Activated T-cell treated with anti-CD3 and anti-CD28 coated beads, Interleukin-2, amount 50 U/mL, for 72 hours (primary cell): ENCODE measurements at regions not wholly inside any gene's neighbourhood (a gene's known extent, or its start where the extent isn't known, plus 50 kb on each side); places are given as distances from the start of the nearest gene placed in this dataset.

Experiments
- ATAC-seq, 2 donors: fragments of 150-1000 bp; cut with Tn5 transposase; replicated peaks in 1 of 2; 2 replicates each; pipeline ENCODE4 v1.10.0; 2021; ENCODE audit warnings: moderate library complexity in 2 of 2, mild to moderate bottlenecking in 1 of 2
- DNase-seq, 2 donors: peaks; one replicate each; pipeline ENCODE4 v3.0.0; 2021 to 2022; ENCODE audit warnings: mixed read lengths in 1 of 2
- H3K27ac Mint-ChIP-seq: one replicate; pipeline ENCODE4 v1.8.0; 2022; ENCODE audit warnings: mild to moderate bottlenecking, moderate library complexity, mixed read lengths
- H3K27me3 Mint-ChIP-seq: one replicate; pipeline ENCODE4 v1.8.0; 2022; ENCODE audit warnings: low read depth, mixed read lengths
- H3K36me3 Mint-ChIP-seq, 2 donors: one replicate each; pipeline ENCODE4 v1.8.0; 2022; ENCODE audit warnings: mixed read lengths in 2 of 2, mild to moderate bottlenecking in 1 of 2; ENCODE audit not compliant: insufficient read depth in 2 of 2
- H3K4me1 Mint-ChIP-seq: one replicate; pipeline ENCODE4 v1.8.0; 2022; ENCODE audit warnings: low read depth, mixed read lengths
- H3K4me3 Mint-ChIP-seq, 2 donors: one replicate each; pipeline ENCODE4 v1.8.0; 2022; ENCODE audit warnings: mild to moderate bottlenecking in 2 of 2, mixed read lengths in 2 of 2, moderate library complexity in 2 of 2
- H3K9me3 Mint-ChIP-seq, 2 donors: one replicate each; pipeline ENCODE4 v1.8.0; 2022; ENCODE audit warnings: mixed read lengths in 2 of 2

GRCh38 chr18:42586601-42587000, 528.9 kb downstream of the RIT2 start:
- no peak overlapping the region for H3K27ac Mint-ChIP-seq
- ATAC-seq, result no peak
- no peaks in the 10 kb centered on the region for H3K27me3 Mint-ChIP-seq
- H3K36me3 Mint-ChIP-seq, result no peaks in the 10 kb centered on the region
- no peak overlapping the region for H3K4me3 Mint-ChIP-seq
- DNase-seq, result no peak
- H3K4me1 Mint-ChIP-seq, result no peaks in the 10 kb centered on the region
- H3K9me3 Mint-ChIP-seq, result peaks cover 6 to 15% of the 10 kb centered on the region in 2 donors

- H3K4me1 Mint-ChIP-seq, result no peaks in the 10 kb centered on the region
- ATAC-seq, result no peak
- no peaks in the 10 kb centered on the region for H3K27me3 Mint-ChIP-seq
- H3K27ac Mint-ChIP-seq, result no peak overlapping the region
- H3K4me3 Mint-ChIP-seq, result no peak overlapping the region
- H3K9me3 Mint-ChIP-seq, result peaks cover 4 to 13% of the 10 kb centered on the region in 2 donors
- H3K36me3 Mint-ChIP-seq, result no peaks in the 10 kb centered on the region
- DNase-seq, result no peak
Observed at GRCh38 chr18:42588786-42589185, 526.7 kb downstream of the RIT2 start.

GRCh38 chr18:42604820-42605219, 510.7 kb downstream of the RIT2 start:
- no peaks in the 10 kb centered on the region for H3K4me1 Mint-ChIP-seq
- DNase-seq (no peak), ATAC-seq (no peak)
- H3K27ac Mint-ChIP-seq, result no peak overlapping the region
- H3K9me3 Mint-ChIP-seq, result peaks cover 4 to 6% of the 10 kb centered on the region in 2 donors
- no peak overlapping the region for H3K4me3 Mint-ChIP-seq
- H3K36me3 Mint-ChIP-seq, result no peaks in the 10 kb centered on the region
- H3K27me3 Mint-ChIP-seq, result no peaks in the 10 kb centered on the region

GRCh38 chr18:42606886-42607495, 508.5 kb downstream of the RIT2 start:
- H3K36me3 Mint-ChIP-seq, result no peaks in the 10 kb centered on the region

GRCh38 chr18:42611134-42611533, 504.4 kb downstream of the RIT2 start:
- Mint-ChIP-seq H3K4me1 (no peaks in the 10 kb centered on the region), H3K9me3 (peaks cover 8 to 9% of the 10 kb centered on the region in 2 donors), H3K4me3 (no peak overlapping the region), H3K27me3 (no peaks in the 10 kb centered on the region), H3K36me3 (no peaks in the 10 kb centered on the region), H3K27ac (no peak overlapping the region)
- DNase-seq (no peak), ATAC-seq (no peak)

More at GRCh38 chr18:42606886-42607495, 508.5 kb downstream of the RIT2 start:
- no peak for ATAC-seq
- no peak overlapping the region for H3K27ac Mint-ChIP-seq
- H3K4me1 Mint-ChIP-seq, result no peaks in the 10 kb centered on the region
- H3K9me3 Mint-ChIP-seq, result peaks cover 4 to 6% of the 10 kb centered on the region in 2 donors
- H3K27me3 Mint-ChIP-seq, result no peaks in the 10 kb centered on the region
- no peak for DNase-seq
- H3K4me3 Mint-ChIP-seq, result no peak overlapping the region

- Mint-ChIP-seq H3K27ac (no peak overlapping the region), H3K27me3 (no peaks in the 10 kb centered on the region), H3K4me3 (no peak overlapping the region), H3K36me3 (no peaks in the 10 kb centered on the region), H3K9me3 (peaks cover 4 to 8% of the 10 kb centered on the region in 2 donors), H3K4me1 (no peaks in the 10 kb centered on the region)
- ATAC-seq (no peak), DNase-seq (no peak)
Observed at GRCh38 chr18:42614619-42615293, 500.7 kb downstream of the RIT2 start.

- Mint-ChIP-seq H3K27ac (no peak overlapping the region), H3K9me3 (peaks cover 4 to 8% of the 10 kb centered on the region in 2 donors), H3K36me3 (no peaks in the 10 kb centered on the region), H3K4me1 (no peaks in the 10 kb centered on the region), H3K27me3 (no peaks in the 10 kb centered on the region), H3K4me3 (no peak overlapping the region)
- DNase-seq, result no peak
- no peak for ATAC-seq
Observed at GRCh38 chr18:42617221-42617620, 498.3 kb downstream of the RIT2 start.

GRCh38 chr18:42619771-42620170, 495.7 kb downstream of the RIT2 start:
- peaks cover 5 to 8% of the 10 kb centered on the region in 2 donors for H3K9me3 Mint-ChIP-seq
- H3K27ac Mint-ChIP-seq, result no peak overlapping the region
- no peak overlapping the region for H3K4me3 Mint-ChIP-seq
- H3K4me1 Mint-ChIP-seq, result no peaks in the 10 kb centered on the region
- DNase-seq (no peak), ATAC-seq (no peak)
- no peaks in the 10 kb centered on the region for H3K27me3 Mint-ChIP-seq
- H3K36me3 Mint-ChIP-seq, result no peaks in the 10 kb centered on the region

- Mint-ChIP-seq H3K27ac (no peak overlapping the region), H3K4me3 (no peak overlapping the region), H3K36me3 (no peaks in the 10 kb centered on the region), H3K27me3 (no peaks in the 10 kb centered on the region), H3K9me3 (peaks cover 6 to 8% of the 10 kb centered on the region in 2 donors), H3K4me1 (no peaks in the 10 kb centered on the region)
- ATAC-seq (no peak), DNase-seq (no peak)
Observed at GRCh38 chr18:42620657-42621056, 494.8 kb downstream of the RIT2 start.

- Mint-ChIP-seq H3K9me3 (peaks cover 5 to 10% of the 10 kb centered on the region in 2 donors), H3K36me3 (no peaks in the 10 kb centered on the region), H3K27ac (no peak overlapping the region), H3K27me3 (no peaks in the 10 kb centered on the region), H3K4me1 (no peaks in the 10 kb centered on the region), H3K4me3 (no peak overlapping the region)
- DNase-seq (no peak), ATAC-seq (no peak)
Observed at GRCh38 chr18:42623935-42624334, 491.6 kb downstream of the RIT2 start.

GRCh38 chr18:42632801-42633200, 482.7 kb downstream of the RIT2 start:
- Mint-ChIP-seq H3K4me1 (no peaks in the 10 kb centered on the region), H3K27ac (no peak overlapping the region), H3K36me3 (peaks cover 0 to 1% of the 10 kb centered on the region in 2 donors), H3K4me3 (no peak overlapping the region), H3K9me3 (peaks cover 2 to 9% of the 10 kb centered on the region in 2 donors), H3K27me3 (no peaks in the 10 kb centered on the region)
- DNase-seq (no peak), ATAC-seq (no peak)

GRCh38 chr18:42635378-42636048, 480.0 kb downstream of the RIT2 start:
- no peaks in the 10 kb centered on the region for H3K4me1 Mint-ChIP-seq
- peaks cover 2 to 8% of the 10 kb centered on the region in 2 donors for H3K9me3 Mint-ChIP-seq
- H3K36me3 Mint-ChIP-seq, result no peaks in the 10 kb centered on the region
- H3K4me3 Mint-ChIP-seq, result no peak overlapping the region
- H3K27ac Mint-ChIP-seq, result no peak overlapping the region
- no peak for DNase-seq
- ATAC-seq, result no peak
- H3K27me3 Mint-ChIP-seq, result no peaks in the 10 kb centered on the region

GRCh38 chr18:42636309-42636708, 479.2 kb downstream of the RIT2 start:
- Mint-ChIP-seq H3K9me3 (peaks cover 2 to 7% of the 10 kb centered on the region in 2 donors), H3K4me1 (no peaks in the 10 kb centered on the region), H3K4me3 (no peak overlapping the region), H3K27ac (no peak overlapping the region), H3K36me3 (no peaks in the 10 kb centered on the region), H3K27me3 (no peaks in the 10 kb centered on the region)
- ATAC-seq, result no peak
- DNase-seq, result no peak
